GM21367 (cell line): ENCODE measurements at regions not wholly inside any gene's neighbourhood (a gene's known extent, or its start where the extent isn't known, plus 50 kb on each side); places are given as distances from the start of the nearest gene placed in this dataset.
"Not testable (repeated sequence)": the region's sequence is repeated elsewhere in the genome, so short reads cannot be mapped to it uniquely, and the experiment has no call there.

ENCODE experiments used
- ATAC-seq: cut with Tn5 transposase; IDR thresholded peaks from one replicate; pipeline ENCODE4 v1.9.1; 2021; ENCODE audit not compliant: unreplicated experiment

DNA sequence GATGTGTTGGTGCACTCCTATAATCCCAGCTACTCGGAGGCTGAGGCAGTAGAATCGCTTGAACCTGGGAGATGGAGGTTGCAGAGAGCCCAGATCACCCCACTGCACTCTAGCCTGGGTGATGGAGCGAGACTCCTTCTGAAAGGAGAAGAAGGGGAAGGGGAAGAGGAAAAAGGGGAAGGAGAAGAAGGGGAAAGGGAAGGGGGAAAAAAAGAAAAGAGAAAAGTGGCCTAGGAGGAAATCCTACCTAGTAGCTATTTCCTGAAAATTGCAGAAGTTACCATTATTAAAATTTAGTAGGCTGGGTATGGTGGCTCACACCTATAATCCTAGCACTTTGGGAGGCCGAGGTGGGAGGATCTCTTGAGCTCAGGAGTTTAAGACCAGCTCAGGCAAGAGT is 67.4 kb downstream of the ARRDC3 start:
- no peak for ATAC-seq

DNA sequence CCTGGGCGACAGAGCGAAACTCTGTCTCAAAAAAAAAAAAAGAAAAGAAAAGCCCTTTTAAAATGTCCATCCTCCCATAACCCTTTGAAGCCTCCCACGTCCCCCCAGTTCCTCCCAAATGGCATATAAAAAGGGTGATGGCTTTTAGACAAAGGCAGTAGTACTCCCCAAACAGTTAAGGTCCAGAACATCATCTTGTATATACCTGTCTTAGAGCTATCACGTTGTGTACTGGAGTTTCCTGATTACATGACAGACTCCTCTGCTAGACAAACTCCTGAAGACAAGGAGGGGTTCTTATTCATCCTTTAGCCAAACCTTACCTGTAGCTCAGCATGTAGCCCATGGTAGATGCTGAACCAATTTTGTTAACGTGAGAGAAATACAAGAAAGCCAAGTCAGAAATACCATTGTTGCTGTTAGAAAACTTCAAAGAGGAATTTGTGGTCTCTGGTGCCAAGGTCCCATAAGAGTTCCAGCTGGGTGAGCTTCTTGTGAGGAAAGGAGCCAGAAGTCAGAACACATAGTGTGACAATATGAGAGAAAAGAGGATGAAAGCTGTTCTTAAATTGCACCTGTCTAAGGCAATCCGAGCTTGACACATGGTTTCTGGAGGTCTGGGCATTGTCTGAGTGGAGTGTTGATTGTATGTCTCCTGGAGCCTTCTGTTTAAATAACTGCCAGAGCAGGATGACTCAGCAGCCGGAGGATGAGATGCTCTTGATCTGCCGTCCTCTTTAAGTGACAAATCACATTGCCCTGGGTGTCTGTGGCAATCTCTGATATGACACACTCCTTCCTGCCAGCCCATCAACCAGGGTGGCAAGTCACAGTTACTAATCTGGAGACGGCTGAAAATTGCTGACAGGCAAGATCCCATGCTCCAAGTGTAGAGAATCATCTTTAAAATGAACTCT is 69.1 kb downstream of the ARRDC3 start:
- ATAC-seq = peak; percentile 40

DNA sequence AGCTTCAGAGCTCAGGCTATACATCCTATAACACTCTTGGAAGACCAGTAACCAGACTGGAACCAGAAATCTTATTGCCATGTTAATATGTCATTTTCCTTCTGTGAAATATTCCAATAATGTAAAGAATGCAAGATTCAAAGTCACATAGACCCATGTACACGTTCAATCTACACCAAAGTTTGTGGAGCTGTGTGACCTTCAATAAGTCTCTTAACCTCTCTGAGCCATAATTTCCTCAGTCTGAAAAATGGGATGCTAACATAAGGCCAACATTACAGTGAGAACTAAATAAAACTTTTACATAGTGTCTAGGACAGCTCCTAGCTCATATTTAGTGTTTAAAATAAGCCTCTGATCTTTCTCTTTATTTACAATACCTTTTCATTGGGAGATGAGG is 70.4 kb downstream of the ARRDC3 start:
- no peak for ATAC-seq

DNA sequence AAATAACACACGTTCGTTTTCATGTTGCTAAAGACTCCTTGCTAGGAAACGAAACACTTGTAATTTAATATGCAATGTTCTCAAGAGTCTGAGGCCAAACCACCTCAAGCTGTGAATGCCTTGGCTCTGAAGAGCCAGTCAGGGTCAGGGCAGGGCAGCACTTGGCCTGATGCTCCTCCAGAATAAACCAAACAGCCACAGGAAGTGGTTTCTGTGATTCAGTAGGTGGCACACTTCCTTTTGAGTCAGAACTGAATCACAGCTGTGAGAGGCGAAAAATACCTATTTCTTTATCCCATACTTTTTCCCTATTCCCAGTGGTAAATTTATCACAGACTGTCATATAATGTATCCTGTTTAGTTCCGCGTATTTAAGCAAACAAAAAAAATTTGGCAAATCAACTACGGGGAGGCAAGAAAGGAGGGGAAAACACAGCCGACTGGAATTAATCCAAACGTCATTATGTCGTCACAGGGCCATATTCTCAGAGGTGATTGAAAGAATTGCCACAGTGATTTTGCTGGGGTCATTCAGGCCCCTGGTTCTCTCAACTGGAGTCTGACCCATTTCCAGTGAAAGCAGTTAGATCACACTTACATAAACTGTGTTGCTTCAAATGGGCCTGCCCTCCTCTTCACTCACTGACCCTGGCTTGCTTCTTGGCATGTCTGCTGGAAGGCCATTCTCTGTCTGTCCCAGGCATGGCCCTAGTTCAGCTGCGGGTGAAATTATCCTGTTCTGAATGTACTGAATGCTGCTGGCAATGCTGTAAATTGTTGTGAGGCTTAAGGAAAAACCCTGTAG is 71.2 kb downstream of the ARRDC3 start:
- ATAC-seq = peak; percentile 96

DNA sequence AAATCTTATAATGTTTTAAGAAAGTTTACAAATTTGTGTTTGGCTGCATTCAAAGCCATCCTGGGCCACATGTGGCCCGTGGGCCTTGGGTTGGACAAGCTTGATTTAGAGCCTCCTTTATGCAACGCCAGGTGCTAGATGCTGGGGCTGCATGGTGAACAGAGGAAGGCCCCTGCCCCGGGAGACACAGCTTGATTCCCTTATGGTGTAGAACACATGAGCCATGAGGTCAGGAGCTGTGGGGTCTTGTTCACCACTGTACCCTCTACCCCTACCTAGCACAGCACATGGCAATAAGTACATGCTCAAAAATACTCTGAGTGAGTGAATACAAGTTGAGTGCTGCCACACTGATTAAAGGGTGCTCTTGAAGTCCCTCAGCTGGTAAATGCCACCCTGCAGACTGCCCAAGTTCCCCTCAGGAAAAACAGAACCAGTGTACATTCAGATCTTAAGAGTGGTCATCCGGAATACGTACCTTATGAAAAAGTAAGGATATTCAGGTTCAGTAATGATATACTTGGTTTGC is 71.9 kb downstream of the ARRDC3 start:
- ATAC-seq = peak; percentile 8

DNA sequence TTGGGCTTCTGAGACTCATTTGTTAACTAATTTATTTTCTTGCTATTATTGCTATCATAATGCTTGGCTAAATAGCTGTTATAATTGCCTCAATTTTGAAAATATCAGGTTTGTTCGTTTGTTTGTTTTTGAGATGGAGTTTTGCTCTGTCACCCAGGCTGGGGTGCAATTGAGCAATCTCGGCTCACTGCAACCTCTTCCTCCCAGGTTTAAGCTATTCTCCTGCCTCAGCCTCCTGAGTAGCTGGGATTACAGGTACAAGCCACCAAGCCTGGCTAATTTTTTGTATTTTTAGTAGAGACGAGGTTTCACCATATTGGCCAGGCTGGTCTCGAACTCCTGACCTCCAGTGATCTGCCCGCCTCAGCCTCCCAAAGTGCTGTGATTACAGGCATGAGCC is 75.0 kb downstream of the ARRDC3 start:
- ATAC-seq = not testable (repeated sequence)

DNA sequence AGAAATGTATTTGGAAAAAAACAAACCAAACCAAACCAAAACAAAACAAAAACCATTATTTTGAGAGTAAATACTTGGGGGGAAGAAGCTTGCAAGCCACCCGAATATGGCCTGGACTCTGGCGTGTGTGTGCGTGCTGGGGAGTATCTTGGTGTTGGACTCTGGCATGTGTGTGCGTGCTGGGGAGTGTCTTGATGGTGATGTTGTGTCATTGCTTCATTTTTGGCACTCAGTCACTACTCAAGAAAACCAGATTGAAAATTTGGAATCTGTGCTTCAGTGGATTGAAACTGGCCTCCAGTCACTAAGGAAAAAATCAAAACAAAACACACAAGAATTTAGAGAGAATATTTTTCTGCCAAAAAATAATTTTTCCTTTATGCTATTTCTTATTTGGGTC is 76.1 kb downstream of the ARRDC3 start:
- no peak for ATAC-seq

DNA sequence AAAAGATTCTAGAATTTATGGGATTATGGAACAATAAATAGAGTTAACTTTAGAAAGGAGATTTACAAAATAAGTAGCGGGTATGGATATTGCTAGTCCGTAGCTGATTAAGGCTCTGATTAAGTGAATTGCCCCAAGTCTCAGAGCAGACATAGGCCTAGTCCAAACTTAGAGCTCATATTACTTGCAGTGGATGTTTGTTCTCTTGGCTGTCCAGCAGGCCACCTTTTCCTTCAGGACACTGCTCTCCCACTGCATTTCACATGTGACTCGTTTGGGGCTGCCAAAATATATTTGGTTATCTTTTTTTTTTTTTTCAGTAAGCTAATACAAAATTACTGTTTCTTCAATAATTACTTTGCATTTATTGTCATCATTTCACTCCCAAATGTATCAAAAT is 76.6 kb downstream of the ARRDC3 start:
- no peak for ATAC-seq

DNA sequence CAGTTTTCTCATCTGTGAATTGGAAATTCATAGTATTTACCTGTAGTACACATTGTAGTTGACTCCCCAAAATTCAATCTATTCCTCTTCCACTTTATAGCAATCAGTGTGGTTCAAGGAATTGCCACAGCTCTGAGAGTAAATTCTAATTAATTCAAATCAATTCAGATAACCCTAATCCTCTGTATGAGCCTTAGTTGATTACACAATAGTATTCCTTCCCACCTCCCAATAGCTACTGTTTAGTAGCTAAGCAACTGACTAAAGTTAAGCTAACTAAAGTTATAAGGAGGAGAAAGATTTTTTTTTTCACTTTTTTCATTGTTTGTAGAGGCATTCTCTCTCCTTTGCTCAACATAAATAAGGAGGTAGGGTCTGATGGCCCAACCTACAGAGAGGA is 77.5 kb downstream of the ARRDC3 start:
- ATAC-seq = no peak

DNA sequence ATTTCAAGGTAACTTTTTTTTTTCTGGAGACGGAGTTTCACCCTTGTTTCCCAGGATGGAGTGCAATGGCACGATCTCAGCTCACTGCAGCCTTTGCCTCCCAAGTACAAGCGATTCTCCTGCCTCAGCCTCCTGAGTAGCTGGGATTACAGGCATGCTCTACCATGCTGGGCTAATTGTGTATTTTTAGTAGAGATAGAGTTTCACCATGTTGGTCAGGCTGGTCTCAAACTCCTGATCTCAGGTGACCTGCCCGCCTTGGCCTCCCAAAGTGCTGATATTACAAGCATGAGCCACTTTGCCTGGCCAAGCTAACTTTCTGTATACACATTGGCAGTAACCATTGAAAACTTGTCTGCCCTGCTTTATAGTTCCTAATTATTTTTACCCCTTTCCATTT is 79.1 kb downstream of the ARRDC3 start:
- ATAC-seq = not testable (repeated sequence)

DNA sequence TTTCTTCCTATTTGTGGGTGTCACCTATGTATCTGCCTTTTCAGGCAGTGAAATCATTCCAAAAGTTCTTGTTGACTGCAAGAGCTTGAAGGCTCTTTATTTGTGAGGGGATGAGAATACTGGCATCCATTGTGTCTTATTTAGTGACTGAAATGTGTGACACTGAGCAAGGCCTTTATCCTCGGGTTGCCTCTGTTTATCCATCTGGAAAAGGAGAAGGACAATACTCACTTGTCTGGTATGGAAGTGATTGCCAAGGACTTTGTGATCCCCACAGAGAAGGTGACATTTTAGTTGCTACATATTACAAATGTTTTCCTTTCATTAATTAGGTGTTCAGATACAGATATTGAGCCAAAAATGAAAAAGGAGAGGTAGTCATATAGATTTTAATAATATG is 80.2 kb downstream of the ARRDC3 start:
- ATAC-seq = no peak

DNA sequence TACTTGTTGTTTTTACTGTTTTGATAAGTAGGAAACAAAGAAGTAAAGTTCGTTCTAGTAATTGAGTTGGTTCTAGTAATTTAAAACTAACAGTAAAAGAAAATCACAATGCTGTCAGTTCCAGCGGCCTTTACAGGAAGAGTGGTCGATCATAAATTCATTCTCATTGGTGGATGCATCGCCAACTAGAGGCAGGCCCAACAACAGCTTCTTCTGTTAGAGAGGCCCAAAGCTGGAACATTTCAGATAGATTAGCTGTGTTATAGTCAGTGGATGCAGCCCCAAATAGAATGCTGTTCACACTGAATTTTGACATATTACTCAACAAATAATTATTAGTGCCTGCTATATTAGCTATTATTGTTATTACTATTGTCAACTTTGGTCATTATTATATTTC is 80.8 kb downstream of the ARRDC3 start:
- ATAC-seq = no peak

DNA sequence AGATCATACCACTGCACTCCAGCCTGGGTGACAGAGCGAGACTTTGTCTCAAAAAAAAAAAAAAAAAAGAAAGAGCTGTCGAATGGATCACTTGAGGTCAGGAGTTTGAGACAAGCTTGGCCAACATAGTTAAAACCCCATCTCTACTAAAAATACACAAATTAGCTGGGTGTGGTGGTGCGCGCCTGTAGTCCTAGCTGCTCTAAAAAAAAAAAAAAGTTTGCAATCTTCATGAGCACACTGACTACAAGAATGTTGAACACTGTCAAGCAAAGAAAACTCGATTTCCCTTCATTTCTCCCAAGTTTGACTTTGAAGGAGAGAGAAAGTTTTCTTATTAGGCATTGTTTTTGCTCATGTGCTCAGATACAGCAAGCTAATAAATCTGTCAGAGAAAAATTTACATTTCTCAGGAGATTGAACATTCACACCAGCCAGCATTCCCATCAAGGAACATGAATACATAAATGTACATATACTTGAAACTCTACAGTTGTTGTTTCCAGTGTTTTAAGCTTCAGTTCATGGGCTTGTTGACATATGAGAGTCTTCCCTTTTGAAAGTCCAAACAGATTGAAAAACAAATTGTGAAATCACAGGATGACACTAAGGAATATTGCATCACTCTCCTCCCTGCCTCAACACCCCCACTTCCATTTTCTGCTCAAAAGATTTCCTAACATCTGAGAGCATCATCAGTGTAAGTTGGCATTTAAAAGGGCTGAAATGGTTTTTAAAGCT is 81.8 kb downstream of the ARRDC3 start:
- no peak for ATAC-seq

DNA sequence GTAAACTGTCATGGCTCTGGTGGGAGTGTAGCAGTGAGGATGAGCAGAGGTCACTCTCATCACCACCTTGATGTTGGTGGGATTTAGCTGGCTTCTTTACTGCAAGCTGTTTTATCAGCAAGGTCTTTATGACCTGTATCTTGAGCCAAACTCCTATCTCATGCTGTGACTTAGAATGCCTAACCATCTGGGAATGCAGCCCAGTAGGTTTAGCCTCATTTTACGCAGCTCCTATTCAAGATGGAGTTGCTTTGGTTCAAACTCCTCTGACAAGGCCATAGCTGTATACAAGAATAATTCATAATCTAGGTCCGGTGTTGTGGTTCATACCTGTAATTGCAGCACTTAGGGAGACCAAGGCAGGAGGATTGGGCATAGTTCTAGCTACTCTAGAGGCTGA is 85.1 kb downstream of the ARRDC3 start:
- ATAC-seq = no peak

DNA sequence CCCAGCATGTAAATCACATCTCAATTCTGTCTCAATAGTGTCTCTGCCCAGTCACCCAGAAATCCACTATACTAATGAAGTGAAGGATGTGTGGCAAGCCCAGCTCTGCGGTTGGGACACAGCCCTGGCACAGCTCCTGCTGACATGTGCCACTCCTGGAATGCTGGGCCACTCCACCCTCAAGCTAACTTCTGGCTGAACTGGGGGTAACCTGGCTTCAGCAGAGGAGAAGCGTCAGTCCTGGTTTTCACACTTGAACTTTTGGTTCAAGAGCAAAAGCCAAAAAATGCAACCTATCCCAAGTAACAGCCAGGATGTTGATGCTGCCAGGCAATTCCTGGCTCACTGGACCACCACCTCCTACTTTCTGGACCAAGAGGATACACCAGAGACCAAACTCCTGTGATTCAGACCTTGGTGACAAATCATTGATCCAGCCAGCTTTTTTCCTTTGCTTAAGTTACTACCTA is 86.4 kb downstream of the ARRDC3 start:
- no peak for ATAC-seq

DNA sequence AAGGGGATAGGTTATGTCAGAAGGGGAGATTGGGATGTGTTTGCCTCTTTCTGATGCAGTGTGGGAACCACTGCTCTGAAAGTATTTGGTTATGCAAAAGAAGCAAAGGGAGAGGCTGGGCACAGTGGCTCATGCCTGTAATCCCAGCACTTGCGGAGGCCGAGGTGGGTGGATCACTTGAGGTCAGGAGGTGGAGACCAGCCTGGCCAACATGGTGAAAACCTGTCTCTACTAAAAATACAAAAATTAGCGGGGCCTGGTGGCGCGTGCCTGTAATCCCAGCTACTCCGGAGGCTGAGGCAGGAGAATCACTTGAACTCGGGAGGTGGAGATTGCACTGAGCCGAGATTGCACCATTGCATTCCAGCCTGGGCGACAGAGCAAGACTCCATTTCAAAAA is 87.0 kb downstream of the ARRDC3 start:
- not testable (repeated sequence) for ATAC-seq

DNA sequence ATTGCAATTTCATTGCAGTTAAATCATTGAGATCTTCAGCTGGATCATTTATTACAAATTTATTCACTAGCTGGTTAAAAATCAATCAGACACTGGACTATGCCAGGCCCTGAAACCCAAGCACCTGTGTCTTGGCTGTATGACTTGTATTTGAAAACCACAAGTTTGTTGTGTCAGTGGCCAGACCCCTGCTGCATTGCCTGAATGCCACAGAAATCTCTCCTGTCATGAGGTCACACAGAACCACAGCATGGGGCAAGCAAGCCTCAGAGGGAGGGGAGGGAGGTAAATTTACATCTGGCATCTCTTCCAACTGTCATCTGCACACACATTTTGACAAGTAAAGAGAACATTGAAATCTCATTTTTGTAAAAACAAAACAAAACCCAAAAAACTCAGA is 90.0 kb downstream of the ARRDC3 start:
- ATAC-seq = peak; percentile 98

DNA sequence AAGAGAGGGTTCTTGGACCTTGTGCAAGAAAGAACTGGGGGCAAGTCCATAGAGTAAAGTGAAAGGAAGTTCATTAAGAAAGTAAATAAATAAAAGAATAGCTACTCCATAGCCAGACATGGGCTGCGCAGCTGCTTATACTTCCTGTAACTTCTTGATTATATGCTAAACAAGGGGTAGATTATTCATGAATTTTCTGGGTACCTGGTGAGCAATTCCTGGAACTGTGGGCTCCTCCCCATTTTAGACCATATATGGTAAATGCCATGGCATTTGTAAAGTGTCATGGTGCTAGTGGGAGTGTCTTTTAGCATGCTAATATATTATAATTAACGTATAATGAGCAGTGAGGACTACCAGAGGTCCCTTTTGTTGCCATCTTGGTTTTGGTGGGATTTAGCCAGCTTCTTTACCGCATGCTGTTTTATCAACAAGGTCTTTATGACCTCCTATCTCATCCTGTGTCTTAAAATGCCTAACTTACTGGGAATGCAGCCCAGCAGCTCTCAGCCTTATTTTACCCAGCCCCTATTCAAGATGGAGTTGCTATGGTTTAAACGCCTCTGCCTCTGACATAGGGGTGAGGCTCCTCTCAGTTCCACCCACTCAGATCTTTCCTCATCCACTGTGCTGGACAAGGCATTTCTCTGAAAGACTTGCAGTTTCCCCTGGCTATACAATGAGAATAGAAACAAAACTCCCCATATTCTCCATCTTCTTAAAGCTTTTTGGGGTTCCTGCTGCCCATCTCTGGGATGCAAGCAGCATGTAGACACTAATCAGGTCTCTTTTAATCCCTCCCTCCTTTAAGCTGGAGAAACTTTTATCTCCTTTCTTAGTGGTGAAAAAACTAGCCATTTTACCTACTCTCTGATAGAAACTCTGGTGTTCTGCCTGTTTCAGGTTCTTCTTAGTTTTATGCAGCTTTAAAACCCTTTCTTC is 91.2 kb downstream of the ARRDC3 start:
- no peak for ATAC-seq

DNA sequence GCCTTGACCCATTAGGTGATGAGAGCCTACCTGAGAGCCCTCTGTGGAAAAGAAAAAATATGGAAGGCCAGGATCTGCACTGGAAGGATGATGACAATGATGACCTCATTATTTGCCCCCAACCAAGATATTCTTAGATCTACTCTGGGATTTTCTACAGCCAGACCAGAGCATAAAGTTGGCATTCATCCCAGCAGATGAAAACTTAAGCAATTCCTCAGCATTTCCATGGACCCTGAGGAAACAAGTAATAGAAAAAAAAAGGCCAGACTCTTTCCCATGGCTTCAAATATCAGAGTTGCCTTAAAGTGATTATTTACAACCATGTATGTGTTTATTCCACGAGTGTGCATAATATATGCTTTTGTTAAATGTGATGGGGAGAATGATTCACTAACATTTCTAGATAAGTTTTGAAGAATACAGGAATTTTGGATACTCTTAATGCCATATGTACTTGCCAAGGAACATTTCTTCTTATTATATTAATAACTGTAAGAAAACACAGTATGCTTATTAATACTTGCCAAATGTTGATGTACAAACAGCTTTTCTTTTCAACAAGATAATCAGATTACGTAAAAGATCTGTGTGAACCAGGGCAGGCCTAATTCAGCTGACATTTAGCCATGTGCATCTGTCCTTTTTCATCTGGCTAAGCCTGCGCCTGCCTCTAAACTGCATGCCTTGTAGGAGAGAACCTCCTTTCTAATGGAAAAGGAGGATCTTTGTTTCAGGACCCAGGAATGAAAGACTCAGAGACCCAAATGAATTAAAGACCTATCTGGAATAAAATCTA is 94.8 kb downstream of the ARRDC3 start:
- no peak for ATAC-seq
